Amniotic stem cell (primary cell): ENCODE measurements at regions not wholly inside any gene's neighbourhood (a gene's known extent, or its start where the extent isn't known, plus 50 kb on each side); places are given as distances from the start of the nearest gene placed in this dataset.

Experiments
- DNase-seq: peaks from one replicate; lab custom pipeline; 2025; lab: John Stamatoyannopoulos, UW

DNA sequence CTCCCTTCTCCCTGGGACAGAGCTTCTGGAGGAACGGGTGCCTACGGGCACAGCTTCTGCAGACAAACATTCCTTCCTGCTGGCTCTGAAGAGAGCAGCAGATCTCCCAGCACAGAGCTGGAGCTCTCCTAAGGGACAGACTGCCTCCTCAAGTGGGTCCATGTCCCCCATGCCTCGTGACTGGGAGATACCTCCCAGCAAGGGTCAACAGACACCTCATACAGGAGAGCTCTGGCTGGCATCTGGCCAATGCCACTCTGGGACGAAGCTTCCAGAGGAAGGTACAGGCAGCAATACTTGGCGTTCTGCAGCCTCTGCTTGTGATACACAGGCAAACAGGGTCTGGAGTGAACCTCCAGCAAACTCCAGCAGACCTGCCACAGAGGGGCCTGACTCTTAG lies 227.9 kb downstream of the SPATA31D1 start:
- no peak for DNase-seq

DNA sequence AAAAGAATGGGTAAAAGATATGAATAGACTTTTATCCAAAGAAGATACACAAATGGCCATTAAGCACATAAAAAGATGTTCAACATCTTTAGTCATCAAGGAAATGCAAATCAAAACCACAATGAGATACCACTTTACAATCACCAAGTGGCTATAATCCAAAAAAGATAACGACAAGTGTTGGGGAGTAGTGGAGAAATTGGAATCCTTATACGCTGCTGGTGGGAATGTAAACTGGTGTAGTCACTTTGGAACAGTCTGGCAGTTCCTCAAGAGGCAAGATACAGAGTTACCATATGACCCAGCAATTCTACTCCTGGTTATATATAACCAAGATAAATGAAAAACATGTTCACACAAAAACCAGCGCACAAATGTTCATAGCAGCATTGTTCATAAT lies 234.9 kb downstream of the SPATA31D1 start:
- DNase-seq: no peak

DNA sequence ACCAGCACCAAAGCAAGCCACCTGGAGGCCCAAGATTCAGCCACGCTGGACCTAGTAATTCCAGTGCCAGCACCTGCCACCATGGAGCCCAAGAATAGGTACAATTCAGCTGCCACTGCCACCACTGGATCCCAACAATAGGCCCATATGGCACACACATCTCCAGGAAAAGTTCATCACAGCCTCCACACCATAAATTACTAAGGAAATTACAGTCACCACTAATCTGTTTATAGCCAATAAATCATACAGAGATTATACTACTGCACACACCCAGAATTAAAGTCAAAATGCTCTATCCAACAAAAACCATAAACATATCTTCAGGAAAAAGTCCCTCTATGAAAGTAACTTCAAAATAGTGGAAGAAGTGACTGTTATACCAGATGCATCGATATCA lies 242.8 kb downstream of the SPATA31D1 start:
- no peak for DNase-seq

DNA sequence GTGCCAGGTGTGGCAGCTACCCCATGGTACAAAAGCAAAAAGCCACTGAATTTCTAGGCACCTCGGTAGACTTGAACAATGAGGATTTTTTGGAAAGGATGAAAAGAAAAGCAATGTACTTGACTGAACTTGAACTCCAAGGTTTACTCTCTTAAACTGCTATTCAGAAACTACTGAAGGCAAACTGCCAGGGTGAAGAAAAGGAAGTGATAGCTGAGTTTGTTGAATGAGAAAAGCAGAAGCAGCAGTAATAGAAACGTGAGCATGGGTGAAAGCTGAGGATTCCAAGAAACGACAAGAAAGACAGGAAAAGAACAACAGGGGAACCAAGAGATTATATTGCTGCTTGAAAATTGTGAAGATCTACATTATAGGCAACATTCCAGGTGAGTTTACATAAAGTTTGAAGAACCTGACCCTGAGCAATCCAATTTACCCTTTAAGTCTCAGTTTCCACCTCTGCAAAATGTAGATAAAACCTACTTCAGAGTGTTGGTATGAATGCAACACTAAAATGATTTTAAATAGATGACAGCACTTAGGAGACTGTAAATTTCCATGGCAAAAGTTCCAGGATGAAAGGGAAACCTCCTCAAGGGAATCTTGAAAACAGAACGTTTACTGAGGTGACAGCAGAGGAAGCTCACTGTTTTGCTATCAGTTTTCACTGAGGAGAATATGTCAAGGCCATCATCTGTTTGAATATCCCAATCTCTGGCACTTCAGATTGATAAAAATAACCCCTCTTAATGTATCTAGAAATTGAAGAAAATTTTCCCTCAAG lies 245.8 kb downstream of the SPATA31D1 start:
- no peak for DNase-seq

DNA sequence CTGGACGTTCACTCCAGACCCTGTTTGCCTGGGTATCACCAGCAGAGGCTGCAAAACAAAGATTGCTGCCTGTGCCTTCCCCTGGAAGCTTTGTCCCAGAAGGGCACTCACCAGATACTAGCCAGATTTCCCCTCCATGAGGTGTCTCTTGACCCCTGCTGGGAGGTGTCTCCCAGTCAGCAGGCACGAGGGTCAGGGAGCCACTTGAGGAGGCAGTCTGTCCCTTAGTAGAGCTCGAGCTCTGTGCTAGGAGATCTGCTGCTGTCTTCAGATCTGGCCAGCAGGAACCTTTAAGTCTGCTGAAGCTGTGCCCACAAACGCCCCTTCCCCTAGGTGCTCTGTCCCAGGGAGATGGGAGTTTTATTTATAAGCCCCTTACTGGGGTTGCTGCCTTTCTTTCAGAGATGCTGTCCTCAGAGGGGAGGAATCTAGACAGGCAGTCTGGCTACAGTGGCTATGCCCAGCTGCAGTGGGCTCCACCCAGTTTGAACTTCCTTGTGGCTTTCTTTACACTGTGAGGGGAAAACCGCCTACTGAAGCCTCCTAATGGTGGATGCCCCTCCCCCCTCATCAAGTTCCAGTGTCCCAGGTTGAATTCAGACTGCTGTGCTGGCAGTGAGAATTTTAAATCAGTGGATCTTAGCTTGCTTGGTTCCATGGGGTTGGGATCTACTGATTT lies 253.9 kb downstream of the SPATA31D1 start:
- DNase-seq: no peak

DNA sequence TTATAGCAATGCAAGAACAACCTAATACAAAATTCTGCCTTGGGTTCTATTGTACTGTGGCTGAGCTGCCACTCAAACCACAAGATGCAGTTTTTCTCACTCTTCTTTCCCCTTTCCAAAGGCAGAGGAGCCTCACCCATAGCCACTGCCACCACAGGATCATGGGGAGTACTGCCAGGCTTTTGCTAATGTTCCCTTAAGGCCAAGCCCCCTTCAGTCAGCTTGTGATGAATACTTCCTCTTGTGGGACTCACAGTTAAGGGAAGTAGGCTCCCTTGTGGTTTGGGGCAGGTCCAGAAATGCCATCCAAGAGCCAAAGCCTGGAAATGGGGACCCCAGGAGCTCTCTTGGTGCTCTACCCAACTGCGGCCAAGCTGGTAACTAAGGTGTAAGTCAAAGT lies 258.7 kb downstream of the SPATA31D1 start:
- no peak for DNase-seq

DNA sequence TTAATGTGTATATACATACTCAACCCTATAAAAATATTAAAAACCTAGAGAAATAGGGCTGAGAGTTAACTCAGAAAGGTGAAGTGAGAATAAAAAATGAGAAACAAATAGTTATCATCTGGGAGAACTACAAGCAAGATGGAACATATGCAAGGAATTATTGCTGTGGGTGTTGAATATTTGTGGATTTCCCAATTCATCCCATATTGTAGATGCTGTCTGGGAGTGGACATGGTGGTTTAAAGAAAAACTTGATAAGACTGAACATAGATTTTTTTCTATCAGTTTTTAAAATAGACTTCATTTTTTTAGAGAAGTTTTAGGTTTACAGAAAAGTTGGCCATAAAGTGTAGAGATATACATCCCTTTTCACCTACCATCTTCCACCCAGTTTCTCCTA lies 263.5 kb downstream of the SPATA31D1 start:
- no peak for DNase-seq

DNA sequence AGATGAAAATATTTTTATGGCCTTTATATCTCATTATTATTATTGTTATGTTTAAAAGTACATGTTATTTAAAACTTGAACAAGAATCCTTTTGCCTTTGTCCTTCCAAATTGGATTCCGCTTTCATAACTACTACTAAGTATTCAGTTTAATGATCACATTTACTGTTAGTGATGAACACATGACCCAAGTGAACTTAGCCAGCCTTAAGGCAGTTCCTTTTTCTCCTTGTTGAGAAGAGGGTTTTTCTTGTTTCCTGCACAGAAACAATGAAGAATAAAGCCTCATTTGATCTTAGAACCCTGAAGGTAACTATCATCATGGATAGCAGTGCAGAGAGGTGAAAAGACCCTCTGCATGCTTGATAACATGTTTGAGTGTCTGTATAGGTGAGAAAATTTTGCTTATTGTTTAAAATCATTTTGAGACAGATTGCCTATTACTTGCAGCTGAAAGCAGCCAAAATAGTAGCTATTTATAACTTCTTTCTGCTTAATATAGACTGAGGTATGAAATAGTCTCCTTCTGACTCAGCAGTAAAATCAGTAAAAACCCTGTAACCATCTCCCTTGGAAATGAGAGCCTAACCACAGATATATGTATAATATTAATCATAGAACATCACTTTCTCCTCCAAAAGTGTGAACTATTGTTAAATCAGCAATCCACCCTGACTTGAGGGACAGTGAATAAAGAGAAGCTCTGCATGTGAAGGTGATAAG lies 266.2 kb downstream of the SPATA31D1 start:
- no peak for DNase-seq

DNA sequence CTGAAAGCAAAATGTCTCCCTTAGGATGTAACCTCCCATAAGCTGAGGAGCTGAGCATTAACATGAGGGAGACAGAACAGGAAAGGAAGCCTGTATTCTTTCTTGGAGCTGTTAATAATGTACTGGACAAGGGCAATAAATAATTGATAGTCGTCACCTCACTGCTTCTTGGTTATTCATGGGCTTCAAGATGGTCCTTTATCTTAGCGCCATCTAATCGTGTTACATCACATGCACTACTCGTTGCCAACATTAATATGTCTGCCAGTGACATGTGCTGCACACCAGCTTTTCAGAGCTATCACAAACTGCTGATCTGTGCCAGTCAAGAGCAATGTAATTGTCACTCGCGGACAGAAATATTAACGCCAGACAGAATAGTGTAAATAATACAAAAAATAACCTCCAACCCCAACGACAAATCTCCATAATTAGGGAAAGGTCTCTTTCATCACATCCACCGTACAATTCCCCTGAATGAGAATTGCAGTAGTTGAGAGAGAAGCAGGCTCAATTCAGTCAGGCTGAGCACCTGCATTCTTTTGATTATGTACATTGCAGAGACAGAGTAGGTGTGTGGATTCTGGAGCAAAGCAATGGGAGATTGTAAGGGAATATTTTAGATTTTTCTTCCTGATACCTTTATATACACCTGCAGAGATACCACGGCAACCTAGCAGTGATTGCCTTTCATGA lies 267.1 kb downstream of the SPATA31D1 start:
- DNase-seq: no peak

DNA sequence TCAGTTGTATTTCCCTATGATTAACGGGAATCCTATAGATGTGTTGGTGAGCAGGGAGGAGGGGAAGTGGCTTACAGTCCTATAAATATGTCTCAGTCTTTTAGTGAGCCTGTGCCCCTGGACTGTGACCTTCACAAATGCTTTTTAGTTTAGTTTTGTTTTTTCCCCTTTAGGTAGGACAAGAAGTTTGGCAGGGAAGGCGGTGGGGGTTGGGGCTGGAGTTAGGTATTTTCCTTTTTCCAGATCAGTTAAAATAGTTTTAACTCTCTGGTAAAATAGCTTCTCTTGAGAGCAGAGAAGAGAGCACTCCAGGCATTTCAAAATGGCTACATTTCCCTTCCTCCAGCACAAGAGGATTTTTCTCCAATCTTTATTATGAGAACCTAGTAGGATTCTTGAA lies 272.1 kb downstream of the SPATA31D1 start:
- no peak for DNase-seq

DNA sequence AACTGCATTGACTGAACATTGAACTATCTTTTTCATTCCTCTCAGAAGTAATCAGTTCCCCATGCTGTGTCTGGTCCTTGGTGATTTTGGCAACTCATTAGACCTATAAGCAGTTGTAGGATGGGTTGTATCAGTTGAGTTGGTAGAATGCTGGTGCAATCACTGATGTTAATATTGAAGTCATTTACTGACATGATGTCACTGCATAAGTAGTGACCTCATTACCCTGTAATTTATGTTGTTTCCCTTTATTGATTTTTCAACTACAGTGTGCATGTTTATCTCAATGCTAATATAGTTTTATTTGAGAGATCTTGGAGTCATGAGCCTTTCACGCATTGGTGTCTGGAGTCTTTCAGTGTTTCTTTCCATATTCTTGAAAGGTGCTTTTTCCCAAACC lies 275.0 kb downstream of the SPATA31D1 start:
- DNase-seq: no peak

DNA sequence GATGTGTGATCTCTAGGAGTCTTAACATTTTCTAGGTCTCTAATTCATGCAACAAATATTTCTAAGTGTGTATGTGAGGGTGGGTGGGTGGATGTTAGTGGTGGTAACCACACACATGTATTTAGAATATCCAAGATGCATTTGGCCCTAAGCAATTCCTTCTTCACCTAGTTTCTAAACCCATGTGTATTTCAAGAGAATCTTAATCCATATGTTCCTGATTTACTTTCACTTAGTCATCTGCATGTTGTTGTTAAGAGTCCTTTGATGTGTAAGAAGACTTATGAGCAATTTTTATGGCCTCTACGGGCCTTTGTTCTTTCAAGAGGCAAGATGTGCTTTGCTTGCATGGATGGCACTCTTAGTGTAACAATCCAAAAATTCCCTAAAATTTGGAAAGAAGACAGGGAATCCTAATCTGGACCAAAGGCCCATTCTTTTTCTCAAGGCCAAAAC lies 282.6 kb downstream of the SPATA31D1 start:
- peak; percentile 34 for DNase-seq

DNA sequence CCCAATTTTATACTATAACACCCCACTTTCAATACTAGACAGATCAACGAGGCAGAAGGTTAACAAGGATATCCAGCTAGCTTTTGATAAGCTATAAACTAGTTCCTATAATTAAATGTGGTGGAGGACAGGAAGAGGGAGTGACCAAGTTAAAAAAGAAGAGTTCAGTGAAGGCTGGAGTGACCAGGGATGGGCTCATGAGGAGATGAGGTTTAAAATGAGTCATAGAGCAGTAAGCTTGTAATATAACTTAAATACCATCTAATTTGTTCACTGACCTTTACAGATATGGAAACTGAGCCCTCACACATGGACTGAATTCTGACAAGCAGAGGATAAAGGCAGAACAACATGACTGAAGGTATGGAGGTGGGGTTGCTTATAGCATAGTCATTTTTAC lies 284.5 kb downstream of the SPATA31D1 start:
- DNase-seq: peak; percentile 5

DNA sequence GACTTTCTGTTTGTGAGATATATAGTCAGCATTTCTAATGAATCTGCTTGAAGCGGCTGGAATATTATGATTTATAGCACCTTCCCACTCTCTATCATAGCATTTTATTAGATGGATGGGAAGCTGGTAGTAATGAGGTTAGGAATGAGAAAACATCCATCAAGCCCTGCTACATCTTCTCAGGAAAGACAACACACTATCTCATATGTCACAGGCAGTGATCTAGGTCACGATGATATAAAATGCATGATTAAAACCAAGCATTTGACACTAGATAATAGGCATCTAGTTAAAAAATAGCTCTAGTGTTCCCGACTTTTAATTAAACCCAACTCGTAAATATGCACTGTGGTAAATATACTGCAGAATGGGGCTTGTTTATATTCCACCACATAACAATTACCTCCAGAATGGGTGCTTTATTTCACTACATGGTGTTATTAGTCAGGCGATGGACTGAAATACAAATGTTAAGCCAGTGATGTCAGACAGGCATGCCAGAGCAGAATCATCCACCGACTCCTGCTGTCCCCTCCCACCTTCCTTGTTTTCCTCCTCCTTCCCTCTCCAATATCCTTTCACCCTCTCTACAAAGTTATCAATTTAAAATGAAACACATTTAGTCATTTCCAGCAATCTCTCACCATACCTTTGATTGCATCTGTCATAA lies 286.8 kb downstream of the SPATA31D1 start:
- DNase-seq: no peak

DNA sequence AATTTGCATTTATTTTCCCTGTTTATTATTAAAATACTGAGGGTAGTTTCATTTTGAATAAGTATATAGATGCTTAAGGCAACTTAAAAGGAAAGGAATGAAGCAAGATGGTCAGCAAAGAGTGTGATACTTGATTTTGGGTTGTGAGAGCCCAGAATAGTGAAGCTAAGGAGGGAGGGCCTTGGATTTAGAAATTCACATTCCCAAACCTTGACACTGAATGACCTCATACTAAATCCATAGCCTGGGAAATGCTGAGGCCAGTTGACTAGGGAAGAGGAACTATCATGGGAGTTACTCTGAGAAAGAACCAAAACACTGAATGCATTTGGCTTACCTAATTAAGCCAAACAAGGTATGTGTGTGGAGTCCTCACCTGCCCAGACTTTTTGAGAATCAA lies 292.5 kb downstream of the SPATA31D1 start:
- DNase-seq: no peak

DNA sequence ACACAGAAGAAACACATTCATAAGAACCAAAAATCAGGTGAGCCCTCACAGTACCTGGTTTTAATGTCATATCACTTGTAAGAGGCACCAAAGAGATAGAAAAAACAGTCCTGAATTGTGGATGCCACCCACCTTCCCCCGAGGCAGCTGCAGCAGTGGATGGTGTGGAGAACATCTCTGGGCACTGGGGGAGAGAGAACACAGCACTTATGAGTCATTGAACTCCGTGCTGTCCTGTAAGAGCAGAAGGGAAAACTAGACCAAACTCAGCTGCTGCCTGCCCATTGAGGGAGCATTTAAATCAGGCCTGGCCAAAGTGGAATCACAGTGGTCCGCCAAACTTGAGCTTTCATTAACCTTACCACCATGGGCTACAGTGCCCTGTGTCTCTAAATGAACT lies 296.2 kb downstream of the SPATA31D1 start:
- no peak for DNase-seq

DNA sequence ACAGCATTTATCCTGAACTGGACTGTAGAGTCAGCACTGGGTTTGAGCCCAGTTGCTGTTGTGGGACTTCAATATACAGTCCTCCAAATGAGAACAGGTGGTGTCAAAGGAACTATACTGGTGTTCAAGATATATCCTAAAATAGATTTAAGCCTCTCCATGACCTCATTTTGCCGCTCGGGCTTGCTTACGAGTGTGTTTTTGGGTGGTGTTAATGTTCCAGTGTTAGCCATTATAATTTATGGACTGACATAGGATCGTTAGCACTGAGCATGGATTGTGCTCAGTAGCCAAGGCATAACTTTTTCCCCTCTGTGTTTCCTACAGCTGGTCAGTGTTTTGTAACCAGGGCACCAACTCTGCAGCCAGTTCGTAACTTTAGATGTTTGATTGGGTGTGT lies 306.6 kb downstream of the SPATA31D1 start:
- DNase-seq: no peak

DNA sequence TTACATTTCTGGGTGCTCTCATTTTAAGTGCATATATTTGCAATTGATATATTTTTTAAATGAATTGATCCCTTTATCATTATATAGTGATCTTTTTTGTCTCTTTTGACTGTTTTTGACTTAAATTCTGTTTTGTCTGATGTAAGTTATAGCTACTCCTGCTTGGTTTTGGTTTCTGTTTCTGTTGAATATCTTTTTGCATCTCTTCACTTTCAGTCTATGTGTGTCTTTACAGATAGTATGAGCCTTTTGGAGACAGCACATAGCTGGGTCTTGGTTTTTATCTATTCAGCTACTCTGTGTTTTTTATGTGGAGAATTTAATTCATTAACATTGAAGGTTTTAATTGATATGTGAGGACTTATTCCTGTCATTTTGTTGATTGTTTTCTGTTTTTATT lies 311.3 kb downstream of the SPATA31D1 start:
- no peak for DNase-seq

DNA sequence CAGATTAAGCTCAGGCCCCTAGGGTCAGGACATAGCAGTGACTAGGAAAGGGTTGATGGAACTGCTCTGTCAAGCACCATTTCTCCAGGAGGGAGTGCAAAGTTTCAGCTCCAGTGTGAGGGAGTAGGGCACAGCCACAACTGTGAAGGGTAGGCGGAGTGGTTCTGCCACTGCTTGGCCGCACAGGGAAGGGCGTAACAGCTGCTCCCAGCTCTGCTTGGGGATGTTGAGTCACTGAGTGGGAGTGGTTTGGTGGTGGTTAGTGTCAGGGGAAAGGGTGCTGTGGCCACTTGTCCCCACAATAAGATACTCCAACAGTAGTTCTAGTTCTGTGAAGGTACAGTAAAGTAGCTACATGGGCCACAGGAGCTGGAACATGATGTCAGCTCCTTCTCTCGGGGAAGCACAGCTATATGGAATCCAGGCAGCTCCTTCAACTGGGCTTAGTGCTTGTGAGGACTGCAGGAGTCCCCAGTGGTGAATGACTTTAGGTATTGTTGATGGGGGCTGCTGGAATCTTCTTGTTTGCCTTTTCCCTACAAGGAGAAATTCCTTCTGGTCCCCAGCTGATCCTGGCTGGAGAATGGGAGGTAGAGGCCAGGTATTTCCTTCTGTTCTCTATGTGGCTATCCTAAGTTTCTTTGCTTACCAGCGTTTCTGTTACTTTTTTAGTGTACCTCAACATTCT lies 314.5 kb downstream of the SPATA31D1 start:
- no peak for DNase-seq

DNA sequence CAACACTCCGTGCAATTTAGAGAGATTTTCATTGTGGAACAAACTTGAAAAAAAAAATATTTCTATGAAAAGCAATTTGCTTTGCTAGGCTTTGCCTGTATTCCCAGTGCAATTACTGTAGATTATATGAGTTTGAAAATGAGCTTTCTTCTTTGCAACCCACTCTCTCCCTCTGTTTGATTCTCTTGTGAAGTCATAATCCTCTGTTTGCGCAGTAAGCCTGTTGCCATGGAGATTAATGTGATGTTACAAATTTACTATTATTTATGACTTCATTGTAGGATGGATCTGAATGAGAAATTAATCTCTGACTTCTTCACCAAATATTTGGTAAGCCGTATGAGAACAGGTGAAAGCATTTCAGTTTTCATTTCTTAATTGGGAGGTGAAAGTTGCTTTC lies 320.3 kb downstream of the SPATA31D1 start:
- DNase-seq: no peak

DNA sequence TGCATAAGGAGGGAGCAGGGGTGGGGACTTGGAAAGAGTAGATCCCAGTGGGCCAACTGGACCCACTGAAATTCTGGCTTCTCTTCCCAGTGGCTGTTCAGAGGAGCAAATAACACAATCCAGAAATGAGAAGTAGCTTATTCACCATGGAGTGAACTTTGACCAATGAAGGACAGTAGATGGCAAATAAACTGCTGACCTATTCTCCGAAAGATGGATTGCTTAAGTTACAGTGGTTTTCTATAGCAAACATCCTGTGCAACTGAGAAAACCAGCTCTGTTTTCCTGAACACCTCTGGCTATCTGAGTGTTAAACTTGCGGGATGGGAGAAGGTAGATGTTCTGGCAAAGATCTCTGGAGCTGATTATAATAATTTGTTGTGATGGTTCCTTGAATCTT lies 325.1 kb downstream of the SPATA31D1 start:
- DNase-seq: no peak
